SK-N-MC (cell line): ENCODE measurements at regions not wholly inside any gene's neighbourhood (a gene's known extent, or its start where the extent isn't known, plus 50 kb on each side); places are given as distances from the start of the nearest gene placed in this dataset.

Experiments
- EZH2 ChIP-seq: fragments of 200-600 bp; sonication (generic); IDR thresholded peaks from one replicate; pipeline ENCODE4 v1.6.1; 2017; ENCODE audit warnings: antibody characterized with exemption
- FOXP2 ChIP-seq: optimal IDR thresholded peaks from 2 replicates; pipeline ENCODE3; 2011; ENCODE audit warnings: mild to moderate bottlenecking, moderate library complexity; ENCODE audit not compliant: insufficient read depth; ENCODE audit errors: extremely low read length, control extremely low read depth
- POLR2AphosphoS5 ChIP-seq: IDR thresholded peaks from 2 replicates; pipeline ENCODE4 v1.6.1; 2012; ENCODE audit warnings: mild to moderate bottlenecking, low read depth, low read length, borderline replicate concordance

- TF ChIP-seq POLR2AphosphoS5 (no peak), FOXP2 (no peak), EZH2 (no peak)
Observed at GRCh38 chr3:144877356-144877755, 905.7 kb downstream of the DIPK2A start.
